Osteocyte (in vitro differentiated cells): ENCODE measurements at regions not wholly inside any gene's neighbourhood (a gene's known extent, or its start where the extent isn't known, plus 50 kb on each side); places are given as distances from the start of the nearest gene placed in this dataset.
"Not testable (repeated sequence)": the region's sequence is repeated elsewhere in the genome, so short reads cannot be mapped to it uniquely, and the experiment has no call there.

ENCODE experiments used
- DNase-seq: peaks from one replicate; pipeline ENCODE4 v3.0.0; 2021; ENCODE audit warnings: mixed read lengths; ENCODE audit not compliant: unreplicated experiment; ENCODE audit errors: extremely low spot score
- H3K27ac Mint-ChIP-seq: one replicate; pipeline ENCODE4 v1.8.0; 2021; ENCODE audit warnings: mild to moderate bottlenecking, mixed read lengths; ENCODE audit not compliant: unreplicated experiment
- H3K27me3 Mint-ChIP-seq: one replicate; pipeline ENCODE4 v1.8.0; 2021; ENCODE audit warnings: mixed read lengths; ENCODE audit not compliant: unreplicated experiment
- H3K36me3 Mint-ChIP-seq: one replicate; pipeline ENCODE4 v1.8.0; 2021; ENCODE audit warnings: mixed read lengths; ENCODE audit not compliant: unreplicated experiment
- H3K4me1 Mint-ChIP-seq: one replicate; pipeline ENCODE4 v1.8.0; 2021; ENCODE audit warnings: mixed read lengths; ENCODE audit not compliant: unreplicated experiment
- H3K4me3 Mint-ChIP-seq: one replicate; pipeline ENCODE4 v1.8.0; 2021; ENCODE audit warnings: mild to moderate bottlenecking, moderate library complexity, mixed read lengths; ENCODE audit not compliant: unreplicated experiment
- H3K9me3 Mint-ChIP-seq: one replicate; pipeline ENCODE4 v1.8.0; 2021; ENCODE audit warnings: mixed read lengths; ENCODE audit not compliant: unreplicated experiment
- CTCF ChIP-seq: fragments of 200-600 bp; sonication (generic); IDR thresholded peaks from 2 replicates; pipeline ENCODE4 v1.5.0; 2021; ENCODE audit warnings: antibody characterized with exemption, mild to moderate bottlenecking, moderate library complexity

DNA sequence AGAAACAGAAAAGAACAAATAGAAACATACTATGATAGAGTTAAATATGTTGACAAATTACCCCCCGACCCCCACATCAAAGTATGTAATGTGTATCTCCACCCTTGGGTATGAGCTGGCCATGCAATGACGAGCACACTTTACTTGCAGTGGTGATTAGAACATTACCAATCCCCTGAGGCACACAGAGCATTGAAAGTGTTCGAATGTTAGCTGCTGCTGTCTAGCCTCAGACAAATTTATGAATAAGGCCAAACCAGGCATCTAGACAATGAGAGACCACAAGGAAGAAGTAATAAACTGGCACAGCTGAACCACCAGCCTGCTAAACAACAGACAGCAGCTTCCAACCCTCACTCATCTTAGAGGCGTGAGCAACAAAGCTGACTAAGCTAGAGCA lies 380.5 kb downstream of the DSEL start:
- Mint-ChIP-seq H3K4me1 (no peaks in the 10 kb centered on the region), H3K36me3 (no peaks in the 10 kb centered on the region), H3K27ac (no peak overlapping the region), H3K9me3 (no peaks in the 10 kb centered on the region), H3K27me3 (peaks cover 25% of the 10 kb centered on the region), H3K4me3 (no peak overlapping the region)
- no peak for DNase-seq
- no peak for TF ChIP-seq CTCF

- Mint-ChIP-seq H3K27me3 (peaks cover 23% of the 10 kb centered on the region), H3K9me3 (no peaks in the 10 kb centered on the region), H3K36me3 (no peaks in the 10 kb centered on the region), H3K4me1 (no peaks in the 10 kb centered on the region), H3K27ac (no peak overlapping the region), H3K4me3 (no peak overlapping the region)
- no peak for TF ChIP-seq CTCF
- no peak for DNase-seq
Measured at GRCh38 chr18:67134911-67135310, 381.6 kb downstream of the DSEL start.

GRCh38 chr18:67133669-67134068 lies 382.9 kb downstream of the DSEL start:
- Mint-ChIP-seq H3K27ac (no peak overlapping the region), H3K36me3 (no peaks in the 10 kb centered on the region), H3K27me3 (peaks cover 29% of the 10 kb centered on the region), H3K4me1 (no peaks in the 10 kb centered on the region), H3K4me3 (no peak overlapping the region), H3K9me3 (no peaks in the 10 kb centered on the region)
- no peak for TF ChIP-seq CTCF
- DNase-seq = no peak

- Mint-ChIP-seq H3K27ac (no peak overlapping the region), H3K4me3 (no peak overlapping the region), H3K27me3 (peaks cover 33% of the 10 kb centered on the region), H3K4me1 (no peaks in the 10 kb centered on the region), H3K9me3 (no peaks in the 10 kb centered on the region), H3K36me3 (no peaks in the 10 kb centered on the region)
- no peak for TF ChIP-seq CTCF
- DNase-seq = no peak
Measured at GRCh38 chr18:67132919-67133318, 383.6 kb downstream of the DSEL start.

GRCh38 chr18:67131498-67131897 lies 385.0 kb downstream of the DSEL start:
- no peaks in the 10 kb centered on the region for H3K4me1 Mint-ChIP-seq
- no peak overlapping the region for H3K27ac Mint-ChIP-seq
- H3K9me3 Mint-ChIP-seq = no peaks in the 10 kb centered on the region
- no peak for DNase-seq
- no peak overlapping the region for H3K4me3 Mint-ChIP-seq
- peaks cover 28% of the 10 kb centered on the region for H3K27me3 Mint-ChIP-seq
- TF ChIP-seq CTCF = no peak
- H3K36me3 Mint-ChIP-seq = no peaks in the 10 kb centered on the region

- not testable (repeated sequence) for H3K9me3 Mint-ChIP-seq, H3K36me3 Mint-ChIP-seq, DNase-seq, H3K27ac Mint-ChIP-seq, H3K4me1 Mint-ChIP-seq, H3K4me3 Mint-ChIP-seq
- peaks cover 37% of the 10 kb centered on the region for H3K27me3 Mint-ChIP-seq
Measured at GRCh38 chr18:67126751-67127150, 389.8 kb downstream of the DSEL start.
